A549 (cell line): ENCODE measurements at regions not wholly inside any gene's neighbourhood (a gene's known extent, or its start where the extent isn't known, plus 50 kb on each side); places are given as distances from the start of the nearest gene placed in this dataset.

Experiments
- ATAC-seq, 2 experiments: fragments of 200-7000 bp in 1 of 2; fragments of >200 bp in 1 of 2; cut with Nextera tagmentation in 1 of 2; cut with Tn5 transposase in 1 of 2; 3 replicates each; pipeline versions ENCODE4 v1.8.0 to v1.9.1; 2018 to 2020; ENCODE audit warnings: mild to moderate bottlenecking in 1 of 2, moderate library complexity in 1 of 2
- CTCF ChIA-PET: fragments of 300-600 bp; sonication (Branson Sonifier 250); formaldehyde crosslinking; extraction: SDS; loops from one replicate; lab custom pipeline; 2021; ENCODE audit warnings: antibody characterized with exemption, inconsistent platforms; lab: Yijun Ruan, JAX
- POLR2A ChIA-PET: fragments of 350-600 bp; formaldehyde crosslinking; extraction: SDS; loops from one replicate; lab custom pipeline; 2021; ENCODE audit warnings: antibody characterized with exemption, inconsistent platforms; lab: Yijun Ruan, JAX
- DNase-seq, 2 experiments: peaks; one replicate each; pipeline versions ENCODE4 v3.0.0 to v3.0.0-alpha.2; 2011 to 2016; ENCODE audit warnings: low read depth in 1 of 2, low spot score in 1 of 2
- FAIRE-seq: peaks from 2 replicates; lab custom pipeline; 2011; peaks lifted over from hg19 to GRCh38; lab: Jason Lieb, UNC
- H3K27ac ChIP-seq, 2 experiments: fragments of >200 bp; sonication (Bioruptor Twin); formaldehyde crosslinking; 3 replicates each; pipeline ENCODE4 v1.5.1; 2016 to 2017
- H3K4me1 ChIP-seq: fragments of >200 bp; sonication (Bioruptor Twin); formaldehyde crosslinking; 3 replicates; pipeline ENCODE4 v1.6.1; 2016
- H3K4me2 ChIP-seq: fragments of >200 bp; sonication (Bioruptor Twin); formaldehyde crosslinking; 3 replicates; pipeline ENCODE4 v1.6.1; 2016
- H3K4me3 ChIP-seq: fragments of >200 bp; sonication (Bioruptor Twin); formaldehyde crosslinking; 3 replicates; pipeline ENCODE4 v1.5.1; 2016
- H3K9me3 ChIP-seq: fragments of >200 bp; sonication (Bioruptor Twin); formaldehyde crosslinking; 3 replicates; pipeline ENCODE4 v1.6.1; 2016
- CBX2 ChIP-seq: fragments of 200-600 bp; sonication (generic); IDR thresholded peaks from 2 replicates; pipeline ENCODE4 v1.6.1; 2016; ENCODE audit warnings: low read depth, mild to moderate bottlenecking, borderline replicate concordance
- CEBPB ChIP-seq, 2 experiments: fragments of >200 bp in 1 of 2; sonication (Bioruptor Twin) in 1 of 2; formaldehyde crosslinking in 1 of 2; IDR thresholded peaks; 2 replicates each; pipeline ENCODE4 v1.6.1; 2012 to 2016
- CHD4 ChIP-seq: fragments of 200-600 bp; sonication (generic); IDR thresholded peaks from 2 replicates; pipeline ENCODE4 v1.6.1; 2016; ENCODE audit warnings: antibody characterized with exemption, mild to moderate bottlenecking, borderline replicate concordance
- CTCF ChIP-seq: fragments of >200 bp; sonication (Bioruptor Twin); formaldehyde crosslinking; IDR thresholded peaks from 3 replicates; pipeline ENCODE4 v1.5.1; 2016
- E2F6 ChIP-seq: IDR thresholded peaks from 2 replicates; pipeline ENCODE4 v1.6.1; 2012; ENCODE audit warnings: low read depth, borderline replicate concordance
- EHMT2 ChIP-seq: fragments of 200-600 bp; sonication (generic); IDR thresholded peaks from 2 replicates; pipeline ENCODE4 v1.6.1; 2016; ENCODE audit warnings: antibody characterized with exemption, low read depth, mild to moderate bottlenecking, moderate library complexity
- EP300 ChIP-seq, 2 experiments: fragments of >200 bp; sonication (Bioruptor Twin); formaldehyde crosslinking; IDR thresholded peaks; 2 replicates in 1 of 2; 3 replicates in 1 of 2; pipeline ENCODE4 v1.6.1; 2016 to 2017
- FOSB ChIP-seq: fragments of 250-450 bp; sonication (Bioruptor Pico); IDR thresholded peaks from 2 replicates; pipeline ENCODE4 v1.5.0; 2020; ENCODE audit warnings: mild to moderate bottlenecking, moderate library complexity
- HOXA7 ChIP-seq: fragments of 250-450 bp; sonication (Bioruptor Pico); IDR thresholded peaks from 2 replicates; pipeline ENCODE4 v1.5.0; 2020; ENCODE audit warnings: mild to moderate bottlenecking, moderate library complexity
- JUNB ChIP-seq: fragments of >200 bp; sonication (Bioruptor Twin); formaldehyde crosslinking; IDR thresholded peaks from 2 replicates; pipeline ENCODE4 v1.6.1; 2016
- KDM1A ChIP-seq: fragments of 200-600 bp; sonication (generic); IDR thresholded peaks from 2 replicates; pipeline ENCODE4 v1.6.1; 2016; ENCODE audit warnings: low read depth, mild to moderate bottlenecking
- MAZ ChIP-seq: fragments of 150-350 bp; IDR thresholded peaks from 2 replicates; pipeline ENCODE4 v1.6.1; 2014; ENCODE audit warnings: antibody characterized with exemption, low read depth, low read length, borderline replicate concordance
- NFE2L2 ChIP-seq: fragments of 150-350 bp; conservative IDR thresholded peaks from 2 replicates; pipeline ENCODE4 v1.6.1; 2014; ENCODE audit warnings: low read length
- NR3C1 ChIP-seq: fragments of >200 bp; sonication (Bioruptor Twin); formaldehyde crosslinking; IDR thresholded peaks from 3 replicates; pipeline ENCODE4 v1.6.1; 2017
- PBX3 ChIP-seq: IDR thresholded peaks from 2 replicates; pipeline ENCODE4 v1.6.1; 2012
- PHF8 ChIP-seq: fragments of 200-600 bp; sonication (generic); IDR thresholded peaks from 2 replicates; pipeline ENCODE4 v1.6.1; 2016; ENCODE audit warnings: low read depth, mild to moderate bottlenecking, antibody characterized with exemption, moderate library complexity, borderline replicate concordance
- POLR2A ChIP-seq: IDR thresholded peaks from 2 replicates; pipeline ENCODE4 v1.6.1; 2012; ENCODE audit warnings: mild to moderate bottlenecking, low read length
- RAD21 ChIP-seq, 2 experiments: fragments of >200 bp in 1 of 2; sonication (Bioruptor Twin) in 1 of 2; formaldehyde crosslinking in 1 of 2; IDR thresholded peaks in 1 of 2; conservative IDR thresholded peaks in 1 of 2; 2 replicates in 1 of 2; 3 replicates in 1 of 2; pipeline ENCODE4 v1.6.1; 2012 to 2018; ENCODE audit warnings: inconsistent platforms in 1 of 2
- RCOR1 ChIP-seq: fragments of 150-350 bp; IDR thresholded peaks from 2 replicates; pipeline ENCODE4 v1.6.1; 2014; ENCODE audit warnings: antibody characterized with exemption, low read length, low read depth
- RNF2 ChIP-seq: fragments of 200-600 bp; sonication (generic); IDR thresholded peaks from 2 replicates; pipeline ENCODE4 v1.6.1; 2016; ENCODE audit warnings: low read depth, mild to moderate bottlenecking, antibody characterized with exemption, moderate library complexity, borderline replicate concordance
- SREBF2 ChIP-seq: fragments of 450-650 bp; IDR thresholded peaks from 2 replicates; pipeline ENCODE4 v1.6.1; 2014; ENCODE audit warnings: mild to moderate bottlenecking, moderate library complexity
- TP53 ChIP-seq: fragments of 250-450 bp; sonication (Bioruptor Pico); IDR thresholded peaks from 2 replicates; pipeline ENCODE4 v1.5.0; 2021; ENCODE audit warnings: mild to moderate bottlenecking, moderate library complexity
- ZC3H11A ChIP-seq: fragments of 450-650 bp; IDR thresholded peaks from 2 replicates; pipeline ENCODE4 v1.6.1; 2014; ENCODE audit warnings: antibody characterized with exemption, mild to moderate bottlenecking
- ZNF302 ChIP-seq: fragments of 250-450 bp; sonication (Bioruptor Pico); IDR thresholded peaks from 2 replicates; pipeline ENCODE4 v1.9.0; 2021; ENCODE audit warnings: inconsistent platforms, mild to moderate bottlenecking, moderate library complexity
- ZSCAN20 ChIP-seq: fragments of 250-450 bp; sonication (Bioruptor Pico); IDR thresholded peaks from 2 replicates; pipeline ENCODE4 v1.8.0; 2022; ENCODE audit warnings: mild to moderate bottlenecking, moderate library complexity
- WGBS: methylation state at CpG from one replicate; pipeline ENCODE4 v1.1.6; 2017; ENCODE audit errors: missing lambda C conversion rate; 5-methylcytosine and 5-hydroxymethylcytosine counted together

DNA sequence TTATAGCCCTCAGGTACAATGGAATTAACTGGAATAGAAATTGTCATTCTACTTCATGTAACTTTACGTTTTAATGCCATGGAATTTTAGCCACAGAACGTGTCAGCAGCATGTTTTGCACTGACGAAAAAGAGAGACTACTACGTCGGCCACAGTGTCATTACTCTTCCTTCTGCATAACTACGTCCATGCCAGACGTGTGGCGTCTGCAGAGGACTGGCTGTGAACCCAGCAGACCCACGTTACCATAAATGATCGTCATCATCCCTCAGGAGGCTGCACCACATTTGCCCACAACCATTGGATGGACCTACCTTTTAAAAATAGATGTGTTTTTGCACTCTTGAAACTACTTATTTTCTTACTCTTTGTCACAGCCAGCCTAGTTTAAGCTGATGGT is 63.8 kb upstream of the ATG10 start (continued):
- no peak for TF ChIP-seq CEBPB (IDR thresholded peaks at IDR 0.05)
- no peak for TF ChIP-seq CTCF
- no peak for TF ChIP-seq MAZ
- TF ChIP-seq HOXA7 (CRISPR knock-in tag): no peak
- TF ChIP-seq ZSCAN20 (CRISPR knock-in tag): no peak
- TF ChIP-seq ZNF302: no peak
- TF ChIP-seq PBX3: no peak
- TF ChIP-seq EHMT2: no peak

DNA sequence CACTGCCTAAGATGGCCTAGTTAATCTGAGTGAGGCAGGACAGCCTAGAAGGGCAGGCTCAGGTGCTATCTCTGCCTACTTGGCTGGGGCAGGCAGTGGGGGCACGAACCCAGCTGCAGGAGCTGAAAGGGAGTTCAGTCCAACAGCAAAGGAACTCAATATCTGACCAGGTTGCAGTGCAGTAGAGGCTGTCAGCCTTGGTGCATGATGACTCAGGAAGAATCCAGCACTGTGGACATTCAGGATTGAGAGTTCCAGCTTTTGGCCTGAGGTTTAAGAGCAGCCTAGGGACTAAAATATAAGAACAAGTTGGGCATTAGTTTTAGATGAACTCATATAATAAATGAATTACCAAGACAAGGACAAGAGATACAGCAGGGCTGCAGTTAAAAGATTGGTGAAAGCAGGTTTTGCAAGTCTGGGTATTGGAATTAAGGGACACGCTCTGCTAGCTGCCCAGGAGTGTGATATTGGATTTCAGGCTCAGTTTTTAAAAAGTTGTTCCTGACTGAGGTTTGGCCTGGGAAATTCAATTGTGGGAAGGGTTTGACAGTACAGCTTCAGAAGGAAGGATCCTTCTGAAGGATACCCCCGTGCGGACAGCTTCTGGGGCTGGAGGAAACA is 64.7 kb upstream of the ATG10 start:
- no peak for DNase-seq
- no peak for ATAC-seq
- no peak for FAIRE-seq
- H3K4me3 ChIP-seq: no peak overlapping the region
- no peak overlapping the region for H3K27ac ChIP-seq
- TF ChIP-seq EP300 (IDR thresholded peaks at IDR 0.05) (no peak), KDM1A (no peak), E2F6 (no peak), NFE2L2 (no peak), PHF8 (no peak), RNF2 (no peak), RAD21 (conservative IDR thresholded peaks at IDR 0.05 in 1 of 2, IDR thresholded peaks at IDR 0.05 in 1 of 2) (no peak), HOXA7 (CRISPR knock-in tag) (no peak), PBX3 (no peak), JUNB (no peak), TP53 (no peak), SREBF2 (no peak), CHD4 (no peak)
- TF ChIP-seq, all 56 proteins: peak for 0
- no peaks in the 10 kb centered on the region for H3K9me3 ChIP-seq
- CTCF ChIA-PET: no interaction called here
- POLR2A ChIA-PET: no interaction called here
- WGBS: 74% methylated on average over 4 of the region's 4 CpGs
- H3K4me1 ChIP-seq: no peaks in the 10 kb centered on the region
- no peak overlapping the region for H3K4me2 ChIP-seq

DNA sequence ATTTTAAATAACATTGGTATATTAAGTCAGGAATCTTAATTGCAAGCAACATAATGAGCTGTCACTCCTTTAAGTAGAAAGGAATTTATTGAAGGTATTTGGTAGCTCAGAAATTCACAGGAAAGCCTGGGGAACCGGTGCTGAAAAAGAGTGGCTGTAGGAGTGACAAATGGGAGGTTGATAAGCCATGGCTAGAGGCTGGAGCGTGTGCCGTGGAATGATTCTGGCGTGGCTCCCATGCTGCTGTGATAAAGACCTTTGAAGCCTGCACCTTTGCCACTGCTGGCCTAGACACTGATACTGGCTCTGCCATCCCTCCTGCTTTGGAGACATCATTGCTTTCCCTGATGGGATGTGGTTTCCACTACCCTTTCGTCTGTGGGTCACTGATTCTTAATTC is 65.7 kb upstream of the ATG10 start:
- no peak for FAIRE-seq
- Histone ChIP-seq H3K4me1 (no peaks in the 10 kb centered on the region), H3K4me3 (no peak overlapping the region), H3K9me3 (no peaks in the 10 kb centered on the region), H3K27ac (no peak overlapping the region), H3K4me2 (no peak overlapping the region)
- ChIA-PET CTCF (no interaction called here), POLR2A (no interaction called here)
- no peak for TF ChIP-seq ZC3H11A
- no peak for TF ChIP-seq NR3C1
- no peak for TF ChIP-seq RCOR1
- TF ChIP-seq POLR2A: no peak
- no peak for TF ChIP-seq CBX2
- no peak for TF ChIP-seq NFE2L2
- TF ChIP-seq CTCF: no peak
- no peak for TF ChIP-seq ZSCAN20 (CRISPR knock-in tag)
- TF ChIP-seq FOSB: no peak
- no peak for TF ChIP-seq TP53
- no peak for TF ChIP-seq RAD21 (conservative IDR thresholded peaks at IDR 0.05 in 1 of 2, IDR thresholded peaks at IDR 0.05 in 1 of 2)
- no peak for DNase-seq
- ATAC-seq: no peak
- 79% methylated on average over 5 of the region's 5 CpGs for WGBS
